Astrocyte (in vitro differentiated cells and primary cell): ENCODE measurements at regions not wholly inside any gene's neighbourhood (a gene's known extent, or its start where the extent isn't known, plus 50 kb on each side); places are given as distances from the start of the nearest gene placed in this dataset.

Source experiments
- DNase-seq: peaks from one replicate; pipeline ENCODE4 v3.0.0-alpha.2; 2010; ENCODE audit warnings: low read depth
- FAIRE-seq: peaks from 2 replicates; lab custom pipeline; 2011; peaks lifted over from hg19 to GRCh38; lab: Jason Lieb, UNC
- H2AFZ ChIP-seq: 2 replicates; pipeline ENCODE4 v1.6.0; 2012; ENCODE audit warnings: low read depth, low read length, inconsistent platforms
- H3K27ac ChIP-seq: 2 replicates; pipeline ENCODE4 v1.5.1; 2011; ENCODE audit warnings: low read depth, low read length, inconsistent platforms
- H3K27me3 ChIP-seq: 2 replicates; pipeline ENCODE4 v1.6.0; 2011; ENCODE audit warnings: low read length, inconsistent platforms; ENCODE audit not compliant: insufficient read depth
- H3K36me3 ChIP-seq: 2 replicates; pipeline ENCODE4 v1.5.1; 2011; ENCODE audit warnings: low read length, inconsistent platforms; ENCODE audit not compliant: insufficient read depth
- H3K4me1 ChIP-seq: 2 replicates; pipeline ENCODE4 v1.5.1; 2011; ENCODE audit warnings: low read length, inconsistent platforms; ENCODE audit not compliant: insufficient read depth
- H3K4me2 ChIP-seq: 2 replicates; pipeline ENCODE4 v1.6.0; 2012; ENCODE audit warnings: low read length, inconsistent platforms
- H3K4me3 ChIP-seq: 2 replicates; pipeline ENCODE4 v1.5.1; 2011; ENCODE audit warnings: low read depth, mild to moderate bottlenecking, low read length, inconsistent platforms; ENCODE audit not compliant: insufficient read depth
- H3K79me2 ChIP-seq: 2 replicates; pipeline ENCODE4 v1.6.0; 2012; ENCODE audit warnings: mild to moderate bottlenecking, low read length, inconsistent platforms; ENCODE audit not compliant: insufficient read depth
- H3K9ac ChIP-seq: 2 replicates; pipeline ENCODE4 v1.6.0; 2012; ENCODE audit warnings: mild to moderate bottlenecking, low read length, inconsistent platforms
- H3K9me3 ChIP-seq: 2 replicates; pipeline ENCODE4 v1.5.1; 2012; ENCODE audit warnings: low read depth, mild to moderate bottlenecking, low read length, inconsistent platforms; ENCODE audit not compliant: insufficient read depth
- H4K20me1 ChIP-seq: 2 replicates; pipeline ENCODE4 v1.6.0; 2012; ENCODE audit warnings: low read length, inconsistent platforms; ENCODE audit not compliant: insufficient read depth
- H3K27ac Mint-ChIP-seq: one replicate; pipeline ENCODE4 v1.8.0; 2021; ENCODE audit warnings: mild to moderate bottlenecking, mixed read lengths; ENCODE audit not compliant: unreplicated experiment
- H3K27me3 Mint-ChIP-seq: one replicate; pipeline ENCODE4 v1.8.0; 2021; ENCODE audit warnings: low read depth, mixed read lengths; ENCODE audit not compliant: unreplicated experiment
- H3K36me3 Mint-ChIP-seq: one replicate; pipeline ENCODE4 v1.8.0; 2021; ENCODE audit warnings: low read depth, mixed read lengths; ENCODE audit not compliant: unreplicated experiment
- H3K4me1 Mint-ChIP-seq: one replicate; pipeline ENCODE4 v1.8.0; 2021; ENCODE audit warnings: low read depth, mixed read lengths; ENCODE audit not compliant: unreplicated experiment
- H3K4me3 Mint-ChIP-seq: one replicate; pipeline ENCODE4 v1.8.0; 2021; ENCODE audit warnings: mild to moderate bottlenecking, moderate library complexity, mixed read lengths; ENCODE audit not compliant: unreplicated experiment
- H3K9me3 Mint-ChIP-seq: one replicate; pipeline ENCODE4 v1.8.0; 2021; ENCODE audit warnings: mild to moderate bottlenecking, mixed read lengths; ENCODE audit not compliant: unreplicated experiment
- CTCF ChIP-seq: IDR thresholded peaks from 2 replicates; pipeline ENCODE4 v1.5.1; 2011; ENCODE audit warnings: low read depth, mild to moderate bottlenecking, inconsistent platforms, low read length, moderate library complexity; ENCODE audit not compliant: insufficient read depth
- EZH2 ChIP-seq: IDR thresholded peaks from 2 replicates; pipeline ENCODE4 v1.6.1; 2012; ENCODE audit warnings: mild to moderate bottlenecking, low read length, inconsistent platforms; ENCODE audit not compliant: insufficient read depth

- peaks cover 4% of the 10 kb centered on the region for H3K4me1 Mint-ChIP-seq
- no peak overlapping the region for H3K4me3 ChIP-seq
Observed at GRCh38 chr7:135842446-135843179, 94.0 kb upstream of the FAM180A start.

GRCh38 chr7:135840591-135840990, 92.0 kb upstream of the FAM180A start:
- Mint-ChIP-seq H3K9me3 (no peaks in the 10 kb centered on the region), H3K4me1 (peaks cover 4% of the 10 kb centered on the region), H3K36me3 (no peaks in the 10 kb centered on the region), H3K27me3 (peaks cover 10% of the 10 kb centered on the region), H3K27ac (no peak overlapping the region), H3K4me3 (no peak overlapping the region)
- no peak overlapping the region for H3K9ac ChIP-seq
- TF ChIP-seq EZH2 (no peak), CTCF (no peak)
- DNase-seq (no peak), FAIRE-seq (no peak)
- no peaks in the 10 kb centered on the region for H3K4me1 ChIP-seq
- H3K79me2 ChIP-seq: no peaks in the 10 kb centered on the region
- no peak overlapping the region for H2AFZ ChIP-seq
- no peaks in the 10 kb centered on the region for H4K20me1 ChIP-seq
- no peaks in the 10 kb centered on the region for H3K9me3 ChIP-seq
- H3K27me3 ChIP-seq: no peaks in the 10 kb centered on the region
- no peaks in the 10 kb centered on the region for H3K36me3 ChIP-seq
- H3K4me2 ChIP-seq: no peak overlapping the region
- no peak overlapping the region for H3K27ac ChIP-seq
- no peak overlapping the region for H3K4me3 ChIP-seq

More at GRCh38 chr7:135842446-135843179, 94.0 kb upstream of the FAM180A start:
- H3K4me1 ChIP-seq: no peaks in the 10 kb centered on the region
- no peak overlapping the region for H2AFZ ChIP-seq
- H3K9me3 ChIP-seq: no peaks in the 10 kb centered on the region
- H3K27ac Mint-ChIP-seq: peak overlapping the region; percentile 78
- no peak for DNase-seq
- H3K36me3 Mint-ChIP-seq: no peaks in the 10 kb centered on the region
- H3K27ac ChIP-seq: no peak overlapping the region
- H3K9me3 Mint-ChIP-seq: no peaks in the 10 kb centered on the region
- H3K4me2 ChIP-seq: no peak overlapping the region
- H3K36me3 ChIP-seq: no peaks in the 10 kb centered on the region
- H3K4me3 Mint-ChIP-seq: no peak overlapping the region
- H3K79me2 ChIP-seq: no peaks in the 10 kb centered on the region
- H3K9ac ChIP-seq: no peak overlapping the region
- no peak for TF ChIP-seq EZH2
- H3K27me3 Mint-ChIP-seq: peaks cover 12% of the 10 kb centered on the region
- no peak for FAIRE-seq
- no peaks in the 10 kb centered on the region for H4K20me1 ChIP-seq
- no peaks in the 10 kb centered on the region for H3K27me3 ChIP-seq

- Mint-ChIP-seq H3K27me3 (peaks cover 8% of the 10 kb centered on the region), H3K36me3 (no peaks in the 10 kb centered on the region), H3K9me3 (no peaks in the 10 kb centered on the region), H3K4me3 (no peak overlapping the region), H3K4me1 (peaks cover 1% of the 10 kb centered on the region), H3K27ac (no peak overlapping the region)
- TF ChIP-seq CTCF (no peak), EZH2 (no peak)
- Histone ChIP-seq H3K4me1 (no peaks in the 10 kb centered on the region), H3K9me3 (no peaks in the 10 kb centered on the region), H3K4me3 (no peak overlapping the region), H3K36me3 (no peaks in the 10 kb centered on the region), H2AFZ (no peak overlapping the region), H3K27me3 (no peaks in the 10 kb centered on the region), H3K4me2 (no peak overlapping the region), H3K79me2 (no peaks in the 10 kb centered on the region), H3K27ac (no peak overlapping the region), H4K20me1 (no peaks in the 10 kb centered on the region), H3K9ac (no peak overlapping the region)
- FAIRE-seq (no peak), DNase-seq (no peak)
Observed at GRCh38 chr7:135837675-135838074, 89.1 kb upstream of the FAM180A start.
